HG03558 (cell line): ENCODE measurements at regions not wholly inside any gene's neighbourhood (a gene's known extent, or its start where the extent isn't known, plus 50 kb on each side); places are given as distances from the start of the nearest gene placed in this dataset.

Source experiments
- ATAC-seq: cut with Tn5 transposase; IDR thresholded peaks from one replicate; pipeline ENCODE4 v1.9.1; 2021; ENCODE audit warnings: moderate number of reproducible peaks; ENCODE audit not compliant: unreplicated experiment; ENCODE audit errors: extremely low read depth

DNA sequence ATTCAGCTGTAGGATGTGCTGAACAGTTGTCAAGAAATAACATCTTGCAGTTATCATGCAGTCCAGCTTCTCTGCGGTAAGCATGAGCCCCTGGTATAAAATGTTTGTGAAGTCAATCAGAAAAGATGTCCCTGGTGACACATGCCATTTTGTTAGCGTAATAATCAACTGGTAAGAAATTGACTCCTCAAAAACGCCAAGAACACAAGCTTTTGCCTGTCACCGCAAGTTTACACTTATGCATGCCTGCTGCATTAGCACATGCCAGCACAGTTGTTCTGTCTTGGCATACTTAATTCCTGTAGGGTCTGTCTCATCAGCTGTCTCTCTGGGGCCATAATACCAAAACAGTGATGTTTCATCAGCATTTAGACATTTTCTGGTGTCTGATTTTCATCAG is 524.8 kb upstream of the DSEL start:
- ATAC-seq = no peak

DNA sequence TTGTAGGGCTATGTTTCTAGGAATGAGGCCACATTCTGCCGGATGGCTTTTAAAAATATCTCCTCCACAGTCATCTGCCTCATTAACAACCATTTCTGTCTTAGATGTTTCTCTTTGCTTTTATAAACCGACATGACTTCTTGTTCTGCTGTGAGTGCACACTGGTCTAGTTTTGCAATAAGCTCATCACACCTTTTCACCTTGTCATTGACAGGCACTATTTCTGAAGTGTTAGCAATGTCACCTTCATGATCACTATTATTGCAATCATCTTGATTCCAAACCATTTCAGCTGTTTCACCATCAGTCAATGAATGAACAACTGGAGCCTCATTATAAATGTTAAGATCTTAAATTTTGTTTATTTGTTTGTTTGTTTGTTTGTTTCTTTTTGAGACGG is 523.7 kb upstream of the DSEL start:
- no peak for ATAC-seq

DNA sequence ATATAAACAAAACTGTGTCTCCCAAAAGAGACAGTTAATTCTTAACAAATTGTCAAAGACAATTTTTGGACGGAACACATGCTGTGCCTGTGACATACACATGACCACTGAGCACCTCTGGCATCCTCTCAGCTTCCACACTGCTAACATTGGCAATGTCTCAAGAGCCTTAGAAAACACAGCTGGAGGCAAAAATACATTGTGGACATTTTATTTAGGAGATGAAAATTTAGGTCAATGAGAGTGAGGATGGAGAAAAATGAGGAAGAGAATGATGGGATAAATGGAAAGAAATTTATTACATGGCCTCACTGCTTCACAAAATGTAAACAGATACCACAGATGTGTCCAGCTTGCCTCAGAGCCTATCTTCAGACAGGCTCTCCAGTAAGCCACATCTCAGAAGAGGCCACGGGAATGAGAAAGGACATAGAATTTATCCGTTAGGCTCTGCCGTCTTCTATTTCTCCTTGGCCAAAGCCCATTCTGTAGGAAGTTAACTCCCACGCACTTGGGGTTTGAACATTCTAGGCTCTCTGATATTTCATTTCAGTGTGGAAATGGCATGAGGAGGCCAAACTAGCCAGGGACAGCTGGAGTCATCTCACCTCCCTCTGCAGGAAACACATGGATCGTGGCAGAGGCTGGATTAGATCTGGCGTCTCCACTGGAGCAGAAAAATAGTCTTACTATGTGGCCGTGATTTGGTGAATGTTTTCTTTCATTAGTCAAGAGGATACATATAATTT is 519.4 kb upstream of the DSEL start:
- ATAC-seq = no peak

DNA sequence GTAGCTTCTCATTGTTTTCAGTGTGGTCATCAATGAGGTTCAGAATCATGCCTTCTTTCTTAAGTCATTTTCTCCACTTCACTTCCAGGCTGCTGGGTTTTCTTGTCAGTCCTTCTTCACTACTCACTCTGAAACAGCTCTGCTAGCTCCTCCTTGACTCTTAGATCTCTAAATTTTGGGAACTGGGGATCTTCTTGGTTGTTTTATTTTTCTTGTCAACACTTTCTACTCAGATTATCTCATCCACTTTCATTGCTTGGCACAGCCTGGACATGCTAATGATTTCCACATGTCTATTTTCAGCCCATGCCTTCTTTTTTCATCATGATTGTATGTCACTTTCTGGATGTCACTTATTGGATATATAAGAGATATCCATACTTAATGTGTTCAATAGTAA is 517.8 kb upstream of the DSEL start:
- ATAC-seq = no peak

DNA sequence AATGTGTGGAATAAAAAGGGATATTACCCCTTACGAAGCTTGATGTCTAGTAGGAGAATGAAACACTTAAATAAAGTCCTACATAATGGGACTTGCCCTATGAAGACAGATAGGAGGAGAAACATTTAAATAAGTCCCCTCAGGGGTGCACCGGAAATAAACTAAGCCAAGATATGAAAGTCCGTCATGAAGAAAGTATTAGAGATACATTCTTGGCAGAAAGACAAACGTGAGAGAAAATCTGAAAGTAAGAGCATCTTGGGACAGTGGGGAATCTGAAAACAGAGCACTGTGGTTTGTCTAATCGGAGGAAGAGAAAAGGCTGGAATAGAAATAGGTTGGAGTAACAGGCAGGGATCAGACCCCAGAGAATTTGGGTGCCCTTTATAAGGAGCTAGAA is 516.9 kb upstream of the DSEL start:
- no peak for ATAC-seq

DNA sequence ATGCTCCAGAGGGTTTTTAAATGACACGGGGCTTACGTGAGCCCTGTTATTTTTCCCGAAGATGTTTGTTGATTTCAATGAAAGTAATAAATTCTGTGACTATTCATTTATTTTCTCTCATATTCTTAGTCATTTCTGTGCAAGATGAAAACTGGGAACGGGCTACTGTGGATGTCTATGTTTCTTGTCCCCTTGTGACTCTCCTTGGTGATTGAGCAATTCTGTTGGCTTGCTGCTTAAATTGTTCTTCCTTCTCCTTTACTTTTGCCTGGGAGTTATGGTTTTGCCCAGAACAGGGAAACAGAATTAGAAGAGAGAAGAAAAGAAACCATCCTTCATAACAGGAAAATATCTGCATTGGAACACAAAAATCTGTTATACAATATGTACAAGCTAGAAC is 508.2 kb upstream of the DSEL start:
- no peak for ATAC-seq

DNA sequence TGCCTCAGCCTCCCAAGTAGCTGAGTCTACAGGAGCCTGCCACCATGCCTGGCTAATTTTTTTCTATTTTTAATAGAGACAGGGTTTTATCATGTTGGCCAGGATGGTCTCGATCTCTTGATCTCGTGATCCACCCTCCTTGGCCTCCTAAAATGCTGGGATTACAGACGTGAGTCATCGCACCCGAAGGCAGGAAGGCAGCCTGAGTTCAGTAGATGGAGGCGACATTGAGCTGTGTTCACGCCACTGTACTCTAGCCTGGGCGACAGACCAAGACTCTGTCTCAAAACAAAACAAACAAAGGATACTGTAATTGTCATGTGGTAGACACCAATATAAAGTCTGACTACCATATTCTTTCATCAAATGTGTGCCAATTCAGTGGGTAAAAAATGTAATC is 500.9 kb upstream of the DSEL start:
- no peak for ATAC-seq

DNA sequence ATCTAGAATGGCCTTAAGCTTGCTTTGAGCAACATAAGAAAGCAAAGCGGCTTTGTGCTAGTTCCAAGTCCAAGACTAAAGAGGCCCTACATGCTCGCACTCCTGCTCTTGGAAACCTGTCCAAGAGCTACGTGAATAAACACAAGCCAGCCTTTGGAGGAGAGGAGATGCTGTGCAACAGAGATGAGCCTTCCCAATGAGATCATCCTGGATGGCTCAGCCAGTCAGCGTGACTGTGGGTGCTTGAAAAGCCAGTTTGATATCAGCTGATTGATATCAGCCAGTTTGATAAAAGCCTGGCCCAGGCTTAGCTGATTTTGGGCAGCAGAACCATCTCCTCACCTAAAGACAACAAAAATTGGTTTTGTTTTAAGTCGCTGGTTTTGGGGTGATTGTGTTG is 481.0 kb upstream of the DSEL start:
- no peak for ATAC-seq

DNA sequence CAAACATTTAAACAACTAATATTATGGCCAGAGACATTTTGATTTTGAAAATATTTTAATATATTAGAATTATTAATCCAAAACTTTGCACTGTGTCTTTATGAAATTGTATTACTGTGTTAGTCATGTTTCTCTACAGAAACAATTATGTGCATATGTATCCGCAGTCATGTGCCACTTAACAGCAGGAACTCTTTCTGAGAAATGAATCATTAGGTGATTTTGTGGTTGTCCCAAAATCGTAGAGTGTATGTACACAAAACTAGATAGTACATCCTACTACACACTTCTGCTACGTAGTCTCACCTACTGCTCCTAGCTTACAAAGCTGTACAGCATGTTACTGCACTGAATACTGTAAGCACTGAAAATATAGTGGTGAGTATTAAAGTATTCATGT is 479.2 kb upstream of the DSEL start:
- ATAC-seq = no peak

DNA sequence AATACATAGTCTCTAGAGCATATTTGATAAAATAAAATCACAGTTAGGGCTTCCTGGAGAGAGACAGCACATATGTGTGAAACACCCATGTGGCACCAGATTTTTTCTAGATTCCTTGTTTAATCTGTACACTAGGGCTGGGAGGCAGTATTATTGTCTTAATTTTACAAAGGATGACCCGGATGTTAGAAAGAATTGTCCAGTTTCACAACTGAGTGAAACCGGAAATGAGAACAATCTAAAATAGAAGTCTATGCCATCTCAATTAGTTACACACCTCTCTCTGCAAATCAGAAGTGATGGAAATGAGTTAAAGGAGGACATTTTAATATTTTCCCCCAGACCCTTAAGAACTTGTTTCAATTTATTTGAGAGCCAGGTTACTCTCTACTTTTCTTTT is 463.7 kb upstream of the DSEL start:
- ATAC-seq = no peak

DNA sequence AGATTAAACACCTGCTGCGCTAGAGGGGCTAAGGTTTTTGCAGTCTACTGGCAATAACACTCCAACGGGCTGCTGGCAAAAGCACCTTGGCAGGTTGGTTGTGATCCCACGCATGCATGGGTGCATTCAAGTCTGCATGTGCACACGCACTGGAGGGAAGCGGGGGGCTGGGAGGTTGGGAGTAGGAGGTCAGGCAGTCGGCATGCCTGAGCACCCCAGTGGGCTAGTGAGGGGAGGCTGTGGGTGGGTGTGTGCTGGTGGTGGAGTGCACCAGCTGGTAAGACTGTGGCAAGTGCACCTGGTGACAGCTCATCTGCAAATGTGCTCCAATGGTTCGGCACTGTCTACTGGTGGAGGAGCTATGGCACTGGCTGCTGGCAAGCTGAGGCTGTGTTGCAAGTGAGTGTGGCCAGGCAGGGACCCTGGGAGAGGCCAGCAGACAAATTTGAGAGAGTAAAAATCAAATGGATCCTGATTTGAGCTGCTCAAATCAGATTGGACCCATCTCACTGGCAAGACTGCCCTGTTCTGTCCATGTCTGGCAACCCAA is 460.6 kb upstream of the DSEL start:
- no peak for ATAC-seq

DNA sequence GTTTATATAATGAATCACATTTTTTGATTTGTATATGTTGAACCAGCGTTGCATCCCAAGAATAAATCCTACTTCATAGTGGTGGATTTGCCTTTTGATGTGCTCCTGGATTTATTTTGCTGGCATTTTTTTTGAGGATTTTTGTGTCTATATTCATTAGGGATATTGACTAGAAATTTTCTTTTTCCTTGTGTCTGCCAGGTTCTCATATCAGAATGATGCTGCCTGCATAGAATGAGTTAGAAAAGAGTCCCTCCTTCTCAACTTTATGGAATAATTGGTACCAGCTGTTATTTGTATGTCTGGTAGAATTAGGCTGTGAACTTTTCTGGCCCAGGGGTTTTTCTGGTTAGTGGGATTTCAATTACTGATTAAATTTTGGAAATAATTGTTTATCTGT is 457.4 kb upstream of the DSEL start:
- no peak for ATAC-seq

DNA sequence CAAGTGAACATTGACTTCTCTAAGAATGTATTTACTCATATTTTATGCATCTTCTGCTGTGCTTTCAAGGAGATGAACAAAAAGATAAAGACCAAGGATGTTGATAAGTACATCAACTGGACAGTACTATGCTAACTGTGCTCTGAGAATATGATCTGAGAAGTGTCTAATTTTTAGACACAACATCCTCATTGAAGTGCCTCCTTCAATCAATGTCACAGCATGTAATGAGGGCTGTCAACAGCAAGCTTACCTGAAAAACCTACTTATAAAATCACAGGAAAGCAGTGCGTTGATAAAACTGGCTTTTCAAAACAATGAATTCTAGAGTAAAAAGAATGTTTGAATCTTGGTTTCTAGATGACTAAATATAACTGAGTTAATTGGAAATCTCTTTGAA is 452.9 kb upstream of the DSEL start:
- ATAC-seq = no peak

DNA sequence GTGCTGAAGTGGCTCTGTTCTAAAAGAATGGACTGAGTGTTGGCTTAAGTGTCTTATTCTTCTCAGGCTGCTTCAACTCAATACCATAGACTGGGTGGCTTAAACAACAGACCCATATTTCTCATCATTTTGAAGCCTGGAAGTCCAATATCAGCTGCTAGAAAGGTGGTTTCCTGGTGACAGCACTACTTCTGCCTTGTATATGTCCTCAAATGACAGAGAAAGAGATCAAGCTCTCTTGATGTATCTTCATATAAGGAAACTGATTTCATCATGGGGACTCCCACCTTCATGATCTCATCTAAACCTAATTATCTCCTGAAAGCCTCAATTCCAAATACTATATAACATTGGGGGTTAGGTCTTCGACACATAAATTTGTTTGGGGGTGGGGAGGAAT is 449.7 kb upstream of the DSEL start:
- no peak for ATAC-seq

DNA sequence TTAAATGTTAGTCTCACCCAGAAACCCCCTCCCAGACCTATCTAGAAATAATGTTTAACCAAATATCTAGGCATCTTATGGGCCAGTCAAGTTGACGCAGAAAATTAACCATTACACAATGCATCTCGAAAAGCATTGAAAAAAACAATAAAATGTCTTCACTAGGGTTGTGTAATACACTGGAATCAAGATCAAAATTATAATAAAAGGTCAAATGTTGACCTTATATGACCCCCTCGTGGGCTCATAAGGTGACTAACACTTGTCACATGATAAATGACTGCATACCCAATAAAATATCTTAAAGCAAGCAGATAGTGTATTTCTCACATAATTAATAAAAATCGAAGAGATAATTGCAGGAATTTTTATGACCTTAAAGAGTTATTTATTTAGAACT is 447.9 kb upstream of the DSEL start:
- ATAC-seq = no peak

DNA sequence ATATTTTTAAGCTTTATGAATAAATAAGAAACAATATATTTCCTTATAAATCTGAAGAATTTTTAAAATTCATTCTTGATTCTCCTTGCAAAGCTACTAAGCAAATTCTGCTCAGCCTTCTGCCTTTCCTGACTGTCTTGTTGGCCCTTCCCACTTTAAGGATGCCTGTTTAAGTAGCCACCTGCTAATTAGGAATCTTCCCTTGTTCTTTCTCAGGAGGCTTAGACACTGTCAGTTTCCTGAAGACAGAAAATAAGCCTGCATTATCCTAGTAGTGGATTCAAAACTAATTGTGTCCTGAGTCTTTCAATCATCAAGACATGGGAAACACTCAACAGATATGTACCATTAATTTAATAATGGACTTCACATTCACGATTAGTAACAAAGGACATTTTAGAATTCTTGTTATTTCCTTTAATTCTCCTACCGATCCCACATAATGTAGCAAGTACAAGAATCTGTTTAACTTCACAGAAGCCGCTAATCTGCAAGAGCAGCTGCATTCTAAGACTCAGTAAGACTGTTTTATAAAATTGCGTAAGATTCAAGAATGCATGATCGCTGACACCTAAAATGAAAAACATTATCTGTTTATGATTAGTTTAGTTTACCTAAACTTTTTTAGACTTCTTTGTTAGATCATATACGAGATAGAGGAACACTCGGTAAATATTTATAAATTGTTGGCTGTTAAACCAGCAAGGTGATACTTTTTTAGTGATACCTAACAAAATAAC is 445.4 kb upstream of the DSEL start:
- ATAC-seq = no peak

DNA sequence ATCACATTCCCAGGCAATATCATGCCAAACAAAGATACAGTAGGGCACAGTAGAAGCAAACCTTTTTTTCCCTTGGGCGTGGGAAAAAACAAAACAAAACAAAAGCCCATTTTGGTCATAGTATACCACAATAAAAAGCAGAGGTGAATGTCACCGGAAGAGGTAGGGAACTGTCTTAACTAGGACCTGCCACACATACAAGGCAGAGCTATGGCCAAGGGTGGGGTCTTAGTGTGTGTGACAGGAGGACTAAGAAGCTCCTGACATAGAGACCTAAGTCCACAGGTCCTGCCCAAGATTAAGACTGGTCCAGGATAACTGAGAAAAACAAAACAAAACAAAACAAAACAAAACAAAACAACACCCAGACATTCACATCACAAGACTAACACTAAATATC is 441.2 kb upstream of the DSEL start:
- ATAC-seq = no peak

DNA sequence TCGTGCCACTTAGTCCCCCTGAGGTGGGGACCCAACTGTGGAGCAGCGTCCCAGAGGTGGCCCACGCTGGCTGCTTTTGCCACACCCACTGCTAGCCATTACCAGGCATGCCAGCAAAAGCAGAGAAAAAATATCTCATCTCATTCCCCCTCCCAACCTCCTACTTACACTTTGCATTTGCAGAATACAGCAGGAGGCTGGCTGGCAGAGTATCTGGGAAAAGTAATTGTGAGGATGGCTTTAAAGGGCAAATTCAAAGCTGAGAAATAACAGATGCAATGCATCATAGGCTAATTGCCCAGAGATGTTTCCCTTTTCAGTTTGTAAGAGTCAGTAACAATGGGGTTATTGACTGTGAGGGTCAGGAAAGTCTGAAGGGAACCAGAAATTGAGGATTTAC is 438.1 kb upstream of the DSEL start:
- no peak for ATAC-seq

DNA sequence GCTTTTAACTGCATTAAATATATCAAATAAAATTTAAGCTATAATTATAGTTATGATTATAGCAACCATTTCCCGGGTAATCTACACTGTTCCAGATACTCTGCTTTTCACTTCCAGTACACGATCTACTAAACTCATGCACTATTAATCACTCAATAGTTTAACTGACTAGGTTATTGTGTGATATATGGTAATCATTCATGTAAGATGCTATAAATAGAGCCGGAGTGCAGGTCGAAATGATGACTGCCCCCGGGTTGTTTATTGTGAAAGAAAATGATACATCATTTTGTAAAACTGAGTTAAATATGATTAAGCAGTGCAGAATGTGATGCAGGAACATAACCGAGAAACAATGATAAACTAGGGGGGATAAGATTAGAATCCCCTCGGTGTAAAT is 434.6 kb upstream of the DSEL start:
- no peak for ATAC-seq

DNA sequence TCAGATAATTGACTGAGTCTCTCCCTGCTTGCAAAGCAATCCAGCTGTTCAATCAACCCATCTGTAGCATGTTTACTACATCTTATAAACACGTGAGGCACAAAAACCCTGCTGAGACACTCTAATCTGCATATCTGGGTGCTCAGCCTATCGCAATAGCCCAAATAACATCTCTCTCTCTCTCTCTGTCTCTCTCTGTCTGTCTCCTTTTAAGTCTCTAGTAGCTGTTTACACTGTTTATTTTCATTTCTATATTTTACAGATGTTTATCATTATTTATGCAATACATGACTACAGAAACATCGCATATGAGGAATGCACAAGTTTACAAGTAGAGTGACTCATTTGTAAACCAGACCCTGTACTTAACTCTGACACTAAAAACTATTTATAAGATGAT is 422.1 kb upstream of the DSEL start:
- ATAC-seq = no peak

DNA sequence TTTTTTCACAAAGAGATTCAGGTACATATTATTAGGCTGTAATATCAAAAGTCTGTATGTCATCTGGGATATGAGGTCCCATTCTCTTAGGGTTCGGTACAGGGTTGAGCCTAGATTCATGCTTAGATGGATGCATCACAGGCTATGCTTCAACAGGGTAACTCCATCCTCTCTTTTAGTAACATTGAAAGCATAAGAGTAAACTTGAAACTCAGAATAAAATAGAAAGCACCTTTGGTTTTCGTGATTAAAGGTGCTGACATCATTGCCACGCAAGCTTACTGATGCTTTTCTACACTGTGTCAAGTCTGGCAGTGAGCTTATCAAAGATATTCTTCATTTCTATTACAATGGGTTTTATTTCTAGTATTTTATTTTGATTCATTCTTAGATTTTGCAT is 419.1 kb upstream of the DSEL start:
- no peak for ATAC-seq

DNA sequence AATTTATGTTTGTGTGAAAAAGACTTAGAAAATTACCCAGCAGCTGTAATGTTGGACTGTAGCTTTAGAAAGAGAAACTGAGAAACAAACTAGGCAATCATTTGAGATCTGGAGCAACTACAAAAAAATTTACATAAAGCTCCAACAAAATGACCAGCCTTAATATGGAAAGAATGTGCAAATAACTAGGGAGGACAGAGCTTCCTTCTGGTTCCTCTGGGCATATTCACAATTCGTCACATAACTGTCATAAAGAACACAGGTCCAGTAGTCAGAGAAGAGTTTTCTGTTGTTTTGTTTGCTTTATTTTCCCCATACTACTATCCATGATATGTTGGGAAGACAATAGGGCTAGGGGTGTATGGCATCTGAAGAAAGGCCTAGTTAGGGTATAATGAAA is 416.8 kb upstream of the DSEL start:
- no peak for ATAC-seq
